ENCODE measurements at regions not wholly inside any gene's neighbourhood (a gene's known extent, or its start where the extent isn't known, plus 50 kb on each side); places are given as distances from the start of the nearest gene placed in this dataset.

DNA sequence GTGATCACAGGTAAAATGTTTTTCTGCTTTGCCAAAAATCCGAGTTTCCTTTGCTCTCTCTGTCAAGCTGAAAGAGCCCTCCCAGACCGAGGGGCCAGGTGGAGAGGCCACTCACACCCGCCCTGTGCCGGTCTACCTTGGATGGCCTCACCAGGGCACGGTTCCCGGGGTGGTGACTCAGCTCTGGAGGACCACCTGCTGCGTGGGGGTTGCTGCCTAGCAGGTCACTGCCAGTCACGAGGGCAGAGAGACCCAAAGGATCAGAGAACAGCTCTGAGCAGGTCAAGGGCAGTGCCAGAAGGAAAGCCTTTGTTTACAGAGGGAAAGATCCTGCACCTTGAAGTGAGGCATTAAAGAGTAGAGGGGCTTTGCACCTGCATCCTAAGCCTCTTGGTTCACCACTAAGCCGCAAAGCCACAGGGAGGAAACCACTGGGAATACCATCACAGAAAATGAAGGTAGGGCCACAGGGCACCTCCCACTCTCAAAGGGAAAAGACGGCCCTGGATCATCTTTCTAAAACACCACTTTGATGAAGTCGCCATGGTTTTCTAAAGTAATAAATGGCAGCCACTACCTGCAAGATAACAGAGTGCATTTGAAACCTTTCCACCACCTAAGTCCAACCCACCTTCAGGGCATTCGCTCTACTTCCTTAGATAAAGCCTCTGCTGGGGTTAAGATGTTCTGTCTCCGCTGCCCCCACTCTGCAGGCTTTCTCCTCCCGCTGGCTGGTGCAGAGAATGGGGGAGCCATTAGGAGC is 160.3 kb upstream of the KLF14 start:
- TF ChIP-seq CTCF (IDR thresholded peaks at IDR 0.05) (no peak), EZH2 (IDR thresholded peaks at IDR 0.05; ENCODE audit: borderline replicate concordance, insufficient read depth, low read depth, low read length, poor library complexity, severe bottlenecking) (no peak)

All from B cell (primary cell).